ENCODE measurements at regions not wholly inside any gene's neighbourhood (a gene's known extent, or its start where the extent isn't known, plus 50 kb on each side); places are given as distances from the start of the nearest gene placed in this dataset.

DNA sequence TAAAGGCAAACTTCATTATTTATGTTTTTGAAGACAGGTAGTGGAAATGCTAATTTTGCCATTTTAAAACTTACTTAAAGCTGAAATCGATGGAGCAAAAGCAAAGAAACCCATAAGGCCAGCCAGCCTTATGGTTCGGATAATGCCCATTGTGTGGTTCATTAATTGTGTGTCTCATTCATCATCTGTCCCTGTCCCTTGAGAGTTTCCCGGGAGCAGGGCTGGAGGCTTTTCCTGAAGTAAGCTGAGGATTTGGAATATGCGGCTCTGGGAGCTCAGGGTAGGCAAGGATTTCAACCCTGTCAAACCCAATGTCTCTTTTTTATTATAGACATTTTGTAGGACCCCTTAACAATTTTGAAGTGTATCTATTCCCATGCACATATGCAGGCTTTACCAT, 790.0 kb upstream of the KIRREL3 start (continued):
- TF ChIP-seq, protein P1, sequence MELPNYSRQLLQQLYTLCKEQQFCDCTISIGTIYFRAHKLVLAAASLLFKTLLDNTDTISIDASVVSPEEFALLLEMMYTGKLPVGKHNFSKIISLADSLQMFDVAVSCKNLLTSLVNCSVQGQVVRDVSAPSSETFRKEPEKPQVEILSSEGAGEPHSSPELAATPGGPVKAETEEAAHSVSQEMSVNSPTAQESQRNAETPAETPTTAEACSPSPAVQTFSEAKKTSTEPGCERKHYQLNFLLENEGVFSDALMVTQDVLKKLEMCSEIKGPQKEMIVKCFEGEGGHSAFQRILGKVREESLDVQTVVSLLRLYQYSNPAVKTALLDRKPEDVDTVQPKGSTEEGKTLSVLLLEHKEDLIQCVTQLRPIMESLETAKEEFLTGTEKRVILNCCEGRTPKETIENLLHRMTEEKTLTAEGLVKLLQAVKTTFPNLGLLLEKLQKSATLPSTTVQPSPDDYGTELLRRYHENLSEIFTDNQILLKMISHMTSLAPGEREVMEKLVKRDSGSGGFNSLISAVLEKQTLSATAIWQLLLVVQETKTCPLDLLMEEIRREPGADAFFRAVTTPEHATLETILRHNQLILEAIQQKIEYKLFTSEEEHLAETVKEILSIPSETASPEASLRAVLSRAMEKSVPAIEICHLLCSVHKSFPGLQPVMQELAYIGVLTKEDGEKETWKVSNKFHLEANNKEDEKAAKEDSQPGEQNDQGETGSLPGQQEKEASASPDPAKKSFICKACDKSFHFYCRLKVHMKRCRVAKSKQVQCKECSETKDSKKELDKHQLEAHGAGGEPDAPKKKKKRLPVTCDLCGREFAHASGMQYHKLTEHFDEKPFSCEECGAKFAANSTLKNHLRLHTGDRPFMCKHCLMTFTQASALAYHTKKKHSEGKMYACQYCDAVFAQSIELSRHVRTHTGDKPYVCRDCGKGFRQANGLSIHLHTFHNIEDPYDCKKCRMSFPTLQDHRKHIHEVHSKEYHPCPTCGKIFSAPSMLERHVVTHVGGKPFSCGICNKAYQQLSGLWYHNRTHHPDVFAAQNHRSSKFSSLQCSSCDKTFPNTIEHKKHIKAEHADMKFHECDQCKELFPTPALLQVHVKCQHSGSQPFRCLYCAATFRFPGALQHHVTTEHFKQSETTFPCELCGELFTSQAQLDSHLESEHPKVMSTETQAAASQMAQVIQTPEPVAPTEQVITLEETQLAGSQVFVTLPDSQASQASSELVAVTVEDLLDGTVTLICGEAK (IDR thresholded peaks at IDR 0.05; ENCODE audit: borderline replicate concordance), result no peak
- TF ChIP-seq TCF3 (IDR thresholded peaks at IDR 0.05; ENCODE audit: borderline replicate concordance, insufficient read depth, low read depth, low read length), result no peak
- TF ChIP-seq SREBF2 (IDR thresholded peaks at IDR 0.05; ENCODE audit: low read length), result no peak
- TF ChIP-seq CTCF (IDR thresholded peaks at IDR 0.05 in 2 of 3, conservative IDR thresholded peaks at IDR 0.05 in 1 of 3; ENCODE audit: control insufficient read depth in 2 of 3, extremely low read depth in 1 of 3, insufficient read depth in 1 of 3, low read depth in 3 of 3, low read length in 3 of 3), result no peak
- TF ChIP-seq, protein P2, sequence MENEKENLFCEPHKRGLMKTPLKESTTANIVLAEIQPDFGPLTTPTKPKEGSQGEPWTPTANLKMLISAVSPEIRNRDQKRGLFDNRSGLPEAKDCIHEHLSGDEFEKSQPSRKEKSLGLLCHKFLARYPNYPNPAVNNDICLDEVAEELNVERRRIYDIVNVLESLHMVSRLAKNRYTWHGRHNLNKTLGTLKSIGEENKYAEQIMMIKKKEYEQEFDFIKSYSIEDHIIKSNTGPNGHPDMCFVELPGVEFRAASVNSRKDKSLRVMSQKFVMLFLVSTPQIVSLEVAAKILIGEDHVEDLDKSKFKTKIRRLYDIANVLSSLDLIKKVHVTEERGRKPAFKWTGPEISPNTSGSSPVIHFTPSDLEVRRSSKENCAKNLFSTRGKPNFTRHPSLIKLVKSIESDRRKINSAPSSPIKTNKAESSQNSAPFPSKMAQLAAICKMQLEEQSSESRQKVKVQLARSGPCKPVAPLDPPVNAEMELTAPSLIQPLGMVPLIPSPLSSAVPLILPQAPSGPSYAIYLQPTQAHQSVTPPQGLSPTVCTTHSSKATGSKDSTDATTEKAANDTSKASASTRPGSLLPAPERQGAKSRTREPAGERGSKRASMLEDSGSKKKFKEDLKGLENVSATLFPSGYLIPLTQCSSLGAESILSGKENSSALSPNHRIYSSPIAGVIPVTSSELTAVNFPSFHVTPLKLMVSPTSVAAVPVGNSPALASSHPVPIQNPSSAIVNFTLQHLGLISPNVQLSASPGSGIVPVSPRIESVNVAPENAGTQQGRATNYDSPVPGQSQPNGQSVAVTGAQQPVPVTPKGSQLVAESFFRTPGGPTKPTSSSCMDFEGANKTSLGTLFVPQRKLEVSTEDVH (IDR thresholded peaks at IDR 0.05; ENCODE audit: low read depth, partially characterized antibody), result no peak

Measured in GM12878 (cell line).